Medulla oblongata (tissue), 1 donor: ENCODE measurements at regions not wholly inside any gene's neighbourhood (a gene's known extent, or its start where the extent isn't known, plus 50 kb on each side); places are given as distances from the start of the nearest gene placed in this dataset.
"Not testable (repeated sequence)": the region's sequence is repeated elsewhere in the genome, so short reads cannot be mapped to it uniquely, and the experiment has no call there.

ENCODE experiments used
- DNase-seq: peaks from one replicate; pipeline ENCODE4 v3.0.0-alpha.2; 2015; ENCODE audit errors: extremely low spot score

DNA sequence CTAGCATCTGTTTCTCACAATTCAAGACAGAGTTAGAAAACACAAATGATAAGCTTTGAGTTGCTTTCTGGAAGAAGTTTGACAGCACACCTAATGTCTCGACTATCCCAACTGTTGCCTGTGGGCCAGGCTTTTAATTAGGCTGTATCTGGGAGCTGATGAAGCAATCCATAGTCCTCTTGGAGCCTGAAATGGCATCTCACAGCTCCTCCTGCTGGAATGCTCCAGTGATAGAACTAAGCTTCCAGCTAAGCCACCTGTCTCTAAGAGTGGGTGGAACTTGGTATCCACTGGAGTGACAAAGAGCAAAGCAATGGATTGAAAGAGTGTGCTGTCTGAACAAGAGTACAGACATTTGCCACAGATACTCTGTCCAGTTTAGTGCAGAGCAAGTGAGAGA lies 605.3 kb upstream of the NR5A2 start:
- no peak for DNase-seq

- DNase-seq: no peak
Measured at GRCh38 chr1:199447906-199448305, 579.6 kb upstream of the NR5A2 start.

GRCh38 chr1:199448646-199449045 lies 578.9 kb upstream of the NR5A2 start:
- no peak for DNase-seq

- no peak for DNase-seq
Measured at GRCh38 chr1:199449221-199449620, 578.3 kb upstream of the NR5A2 start.

DNA sequence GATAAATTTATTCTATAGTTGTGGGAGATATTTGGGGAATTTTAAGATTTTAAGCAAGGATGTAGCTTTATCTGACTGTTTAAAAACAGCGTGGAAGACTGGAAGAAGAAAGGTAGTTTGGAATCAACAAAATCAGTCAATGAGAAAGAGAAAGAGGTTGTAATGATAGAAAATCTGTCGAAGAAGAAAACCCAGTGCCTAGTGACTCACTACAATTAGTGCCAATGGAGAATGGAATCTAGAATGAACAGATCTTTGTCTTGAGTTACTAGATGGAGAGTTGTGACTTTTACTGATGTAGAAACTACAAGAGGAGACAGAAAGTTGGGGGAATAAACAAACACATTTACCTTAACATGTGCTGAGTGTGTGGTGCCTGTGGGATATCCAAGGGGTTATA lies 577.8 kb upstream of the NR5A2 start:
- no peak for DNase-seq

DNA sequence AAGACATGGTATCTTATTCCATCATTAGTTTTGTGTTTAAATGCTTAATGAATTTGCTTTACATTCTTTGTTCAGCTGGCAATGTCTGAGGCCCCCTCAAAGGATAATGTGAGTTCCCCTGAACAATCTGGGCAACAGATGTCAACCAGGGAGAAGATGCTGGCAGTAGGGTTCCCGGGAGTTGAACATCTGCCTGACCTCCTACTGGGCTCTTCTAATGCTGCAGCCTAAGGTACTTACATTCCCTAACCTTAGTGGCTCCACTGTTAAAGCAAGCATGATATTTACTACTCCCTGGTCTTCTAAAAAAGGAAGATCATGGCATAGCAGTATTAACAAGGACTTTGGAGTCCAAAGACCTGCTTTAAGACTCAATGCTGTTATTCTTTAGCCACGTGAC lies 574.9 kb upstream of the NR5A2 start:
- no peak for DNase-seq

DNA sequence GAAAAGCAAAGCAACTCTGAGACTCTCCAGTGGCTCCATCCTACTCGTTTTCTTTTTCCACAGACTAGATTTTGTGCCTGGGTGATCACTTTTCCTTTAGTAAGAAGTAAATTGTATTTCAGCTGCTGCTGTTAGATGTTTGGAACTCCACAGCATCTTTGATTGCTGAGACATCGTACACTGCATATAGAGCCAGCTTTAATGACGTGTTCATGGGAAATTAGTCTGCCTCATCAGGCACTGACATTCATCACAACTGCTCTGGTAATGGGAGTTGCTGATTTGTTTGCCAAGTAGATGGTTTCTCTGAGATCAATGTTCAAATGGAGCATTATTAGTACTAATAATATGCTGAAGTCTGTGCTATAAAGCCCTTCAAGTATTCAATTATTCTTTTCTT lies 573.8 kb upstream of the NR5A2 start:
- no peak for DNase-seq

DNA sequence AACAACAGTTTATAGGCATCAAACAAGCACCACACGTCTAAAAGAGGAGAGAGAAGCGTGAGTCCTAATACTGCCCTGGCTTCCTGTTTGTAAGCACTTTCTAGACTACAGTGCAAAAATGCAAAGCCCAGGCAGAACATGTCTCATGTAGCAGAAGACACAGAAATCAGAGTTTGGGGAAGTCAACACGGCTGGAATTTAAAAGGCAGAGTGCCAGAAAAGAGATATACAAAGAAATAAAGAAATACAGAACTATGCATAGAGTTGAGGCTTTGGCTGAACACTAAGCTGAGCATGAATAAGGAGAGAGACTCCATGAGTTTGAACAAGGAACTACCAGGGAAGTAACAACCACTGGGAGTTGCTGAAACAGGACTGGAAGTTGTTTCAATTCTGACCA lies 566.6 kb upstream of the NR5A2 start:
- no peak for DNase-seq

- DNase-seq: no peak
Measured at GRCh38 chr1:199463521-199464127, 563.9 kb upstream of the NR5A2 start.

- DNase-seq: no peak
Measured at GRCh38 chr1:199466961-199467360, 560.5 kb upstream of the NR5A2 start.

DNA sequence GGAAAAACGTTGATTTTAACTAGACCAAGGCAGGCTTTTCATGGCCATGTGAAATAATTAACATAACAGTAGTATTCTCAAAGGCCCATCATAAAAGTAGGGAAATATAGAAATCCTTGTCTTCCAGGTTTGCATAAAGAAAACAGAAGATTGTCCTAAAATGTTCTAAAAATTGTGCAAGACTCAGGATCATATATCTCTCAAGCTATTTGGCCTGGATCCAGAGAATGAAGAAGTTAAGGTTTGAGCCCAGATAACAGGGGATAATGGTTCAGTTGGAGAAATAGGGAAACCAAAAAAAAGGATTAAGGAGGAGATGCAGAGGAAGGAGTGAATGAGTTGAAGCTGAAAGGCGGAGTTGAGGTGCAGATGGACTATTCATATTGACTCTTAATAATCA lies 555.5 kb upstream of the NR5A2 start:
- no peak for DNase-seq

GRCh38 chr1:199472978-199473377 lies 554.5 kb upstream of the NR5A2 start:
- no peak for DNase-seq

GRCh38 chr1:199474738-199475137 lies 552.8 kb upstream of the NR5A2 start:
- DNase-seq: no peak

DNA sequence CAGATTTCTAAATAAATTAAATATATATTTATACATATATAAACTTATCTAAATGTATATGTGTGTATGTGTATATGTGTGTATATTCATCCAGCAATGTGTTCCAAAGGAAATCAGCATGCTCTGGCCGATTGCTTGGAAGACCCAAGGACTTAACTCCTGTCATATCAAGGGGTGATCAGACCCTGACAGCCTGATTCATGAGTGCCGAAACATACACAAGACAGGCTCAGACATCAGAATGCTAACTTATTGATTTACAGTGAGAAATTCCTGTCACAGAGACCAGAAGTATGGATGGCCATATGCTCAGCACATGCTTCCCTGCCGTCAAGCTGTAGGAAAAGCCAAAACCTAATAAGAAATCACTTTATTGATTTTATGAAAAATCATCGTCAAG lies 545.1 kb upstream of the NR5A2 start:
- DNase-seq: no peak

GRCh38 chr1:199489594-199489993 lies 537.9 kb upstream of the NR5A2 start:
- DNase-seq: no peak

DNA sequence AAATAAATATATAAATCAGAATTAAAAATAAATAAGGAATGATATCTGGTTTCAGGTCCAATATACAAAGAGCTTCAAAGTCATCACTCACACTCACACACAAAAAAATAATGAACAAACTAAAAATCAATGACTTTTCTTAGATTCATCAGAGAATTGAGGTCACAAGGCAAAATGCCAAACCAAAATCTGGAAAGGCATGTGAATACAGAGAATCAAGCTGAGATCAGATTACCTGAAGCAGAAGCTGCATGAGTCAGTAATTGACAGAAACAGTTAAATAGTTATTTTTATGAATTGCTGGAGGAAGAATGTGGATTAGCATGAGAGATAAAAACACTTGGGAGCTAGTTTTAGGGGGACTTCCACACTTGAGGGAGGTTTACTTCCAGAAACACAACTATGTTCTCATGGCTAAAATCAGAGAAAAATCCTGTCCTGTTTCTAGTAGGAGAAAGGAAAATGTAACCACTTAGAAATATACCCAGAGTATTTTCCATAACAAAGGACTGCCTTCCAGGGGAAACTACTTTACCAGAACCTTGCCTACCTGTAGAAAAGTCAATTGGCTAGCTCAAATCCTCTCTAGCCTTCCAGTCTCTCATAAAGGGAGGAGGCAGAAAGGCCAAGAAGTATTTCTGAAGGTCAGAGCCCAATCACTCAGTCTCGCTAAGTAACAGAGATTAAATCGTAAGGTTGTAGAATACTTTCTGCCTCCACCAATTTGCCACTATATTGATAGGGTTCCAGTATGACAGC lies 536.6 kb upstream of the NR5A2 start:
- DNase-seq: no peak

DNA sequence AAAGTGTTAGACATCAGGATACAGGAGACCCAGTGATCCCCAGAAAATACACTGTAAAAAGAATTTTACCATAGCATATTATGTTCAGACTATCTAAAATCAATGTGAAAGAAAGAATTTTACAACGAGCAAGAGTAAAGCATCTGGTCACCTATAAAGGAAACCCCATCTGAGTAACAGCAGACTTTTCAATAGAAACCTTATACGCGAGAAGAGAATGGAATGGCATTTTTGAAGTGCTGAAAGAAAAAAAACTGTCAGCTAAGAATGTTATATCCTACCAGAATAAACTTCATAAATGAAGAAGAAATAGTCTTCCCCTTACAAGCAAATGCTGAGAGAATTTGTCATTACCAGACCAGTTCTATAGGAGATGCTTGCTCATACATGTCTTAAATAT lies 532.1 kb upstream of the NR5A2 start:
- no peak for DNase-seq

GRCh38 chr1:199498802-199499201 lies 528.7 kb upstream of the NR5A2 start:
- not testable (repeated sequence) for DNase-seq

DNA sequence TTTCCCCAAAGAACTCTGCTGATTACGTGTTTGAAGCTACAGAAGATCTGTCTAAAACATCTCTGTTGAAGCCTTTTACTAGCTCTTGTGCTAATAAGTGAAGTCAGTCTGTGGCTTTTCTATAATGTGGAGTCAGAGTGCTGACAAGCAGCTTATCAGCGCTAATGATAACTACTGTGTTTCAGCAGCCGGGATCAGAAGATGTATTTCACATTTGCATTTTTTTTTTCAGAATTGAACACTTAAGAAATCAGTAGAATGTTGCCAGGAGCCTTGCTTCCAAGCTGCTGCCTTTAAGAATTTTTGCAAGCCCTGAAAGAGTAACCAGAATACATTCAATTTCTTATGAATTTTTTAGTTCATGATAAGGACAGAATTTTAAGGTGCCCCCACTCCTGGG lies 519.4 kb upstream of the NR5A2 start:
- no peak for DNase-seq

GRCh38 chr1:199508653-199509052 lies 518.9 kb upstream of the NR5A2 start:
- DNase-seq: no peak

GRCh38 chr1:199509456-199509855 lies 518.1 kb upstream of the NR5A2 start:
- no peak for DNase-seq

GRCh38 chr1:199510314-199510713 lies 517.2 kb upstream of the NR5A2 start:
- no peak for DNase-seq

GRCh38 chr1:199512037-199512710 lies 515.3 kb upstream of the NR5A2 start:
- DNase-seq: no peak
